Thoracic aorta (tissue), 2 donors: ENCODE measurements at regions not wholly inside any gene's neighbourhood (a gene's known extent, or its start where the extent isn't known, plus 50 kb on each side); places are given as distances from the start of the nearest gene placed in this dataset.

Experiments
- ATAC-seq: fragments of 150-250 bp; one replicate; pipeline ENCODE4 v1.8.0; 2017; ENCODE audit warnings: low read depth; ENCODE audit not compliant: insufficient number of reproducible peaks, low FRiP score
- DNase-seq: peaks from one replicate; pipeline ENCODE4 v3.0.0-alpha.2; 2020; ENCODE audit warnings: low spot score
- H3K27ac ChIP-seq, 2 donors: fragments of 200-600 bp; sonication (generic); 1 replicate in 1 of 2; 2 replicates in 1 of 2; pipeline ENCODE4 v1.5.1; 2016; ENCODE audit warnings: mild to moderate bottlenecking in 2 of 2, moderate library complexity in 2 of 2
- H3K27me3 ChIP-seq: fragments of 200-600 bp; sonication (generic); replicated peaks from 2 replicates; pipeline ENCODE4 v1.6.0; 2016; ENCODE audit warnings: mild to moderate bottlenecking; ENCODE audit not compliant: insufficient read depth
- H3K36me3 ChIP-seq: fragments of 200-600 bp; sonication (generic); one replicate; pipeline ENCODE4 v1.5.1; 2016
- H3K4me1 ChIP-seq, 2 donors: fragments of 200-600 bp; sonication (generic); 1 replicate in 1 of 2; 2 replicates in 1 of 2; pipeline versions ENCODE4 v1.5.1 to v1.6.0; 2016; ENCODE audit warnings: low read depth in 2 of 2, mild to moderate bottlenecking in 1 of 2; ENCODE audit not compliant: control insufficient read depth in 1 of 2
- H3K4me3 ChIP-seq: fragments of 200-600 bp; sonication (generic); 2 replicates; pipeline ENCODE4 v1.5.1; 2016; ENCODE audit warnings: mild to moderate bottlenecking
- H3K9me3 ChIP-seq: fragments of 200-600 bp; sonication (generic); 2 replicates; pipeline ENCODE4 v1.5.1; 2016
- TF ChIP-seq, protein P1 (sequence below): fragments of 200-600 bp; sonication (generic); IDR thresholded peaks from one replicate; pipeline ENCODE4 v1.5.1; 2019; ENCODE audit warnings: antibody characterized with exemption

DNA sequence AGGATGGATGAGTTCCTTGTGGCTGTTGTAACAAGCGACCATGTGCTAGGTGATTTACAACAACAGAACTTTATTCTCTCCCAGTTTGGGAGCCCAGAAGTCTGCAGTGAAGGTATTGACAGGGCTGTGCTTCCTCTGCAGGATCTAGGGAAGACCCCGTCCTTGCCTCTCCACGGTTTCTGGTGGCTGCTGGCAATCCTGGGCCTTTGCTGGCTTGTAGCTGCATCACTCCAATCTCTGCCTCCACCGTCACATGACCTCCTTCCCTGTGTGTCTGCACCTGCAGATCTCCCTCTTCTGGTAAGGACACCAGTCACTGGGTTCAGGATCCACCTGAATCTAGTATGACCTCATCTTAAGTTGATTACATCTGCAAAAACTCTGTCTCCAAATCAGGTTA lies 115.6 kb downstream of the GLRX3 start:
- H3K27me3 ChIP-seq: no peaks in the 10 kb centered on the region
- H3K4me1 ChIP-seq: no peaks in the 10 kb centered on the region
- no peak for ATAC-seq
- no peak overlapping the region for H3K4me3 ChIP-seq
- H3K36me3 ChIP-seq: no peaks in the 10 kb centered on the region
- H3K9me3 ChIP-seq: no peaks in the 10 kb centered on the region
- no peak overlapping the region for H3K27ac ChIP-seq
- DNase-seq: no peak
- TF ChIP-seq, protein P1, sequence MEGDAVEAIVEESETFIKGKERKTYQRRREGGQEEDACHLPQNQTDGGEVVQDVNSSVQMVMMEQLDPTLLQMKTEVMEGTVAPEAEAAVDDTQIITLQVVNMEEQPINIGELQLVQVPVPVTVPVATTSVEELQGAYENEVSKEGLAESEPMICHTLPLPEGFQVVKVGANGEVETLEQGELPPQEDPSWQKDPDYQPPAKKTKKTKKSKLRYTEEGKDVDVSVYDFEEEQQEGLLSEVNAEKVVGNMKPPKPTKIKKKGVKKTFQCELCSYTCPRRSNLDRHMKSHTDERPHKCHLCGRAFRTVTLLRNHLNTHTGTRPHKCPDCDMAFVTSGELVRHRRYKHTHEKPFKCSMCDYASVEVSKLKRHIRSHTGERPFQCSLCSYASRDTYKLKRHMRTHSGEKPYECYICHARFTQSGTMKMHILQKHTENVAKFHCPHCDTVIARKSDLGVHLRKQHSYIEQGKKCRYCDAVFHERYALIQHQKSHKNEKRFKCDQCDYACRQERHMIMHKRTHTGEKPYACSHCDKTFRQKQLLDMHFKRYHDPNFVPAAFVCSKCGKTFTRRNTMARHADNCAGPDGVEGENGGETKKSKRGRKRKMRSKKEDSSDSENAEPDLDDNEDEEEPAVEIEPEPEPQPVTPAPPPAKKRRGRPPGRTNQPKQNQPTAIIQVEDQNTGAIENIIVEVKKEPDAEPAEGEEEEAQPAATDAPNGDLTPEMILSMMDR: no peak

DNA sequence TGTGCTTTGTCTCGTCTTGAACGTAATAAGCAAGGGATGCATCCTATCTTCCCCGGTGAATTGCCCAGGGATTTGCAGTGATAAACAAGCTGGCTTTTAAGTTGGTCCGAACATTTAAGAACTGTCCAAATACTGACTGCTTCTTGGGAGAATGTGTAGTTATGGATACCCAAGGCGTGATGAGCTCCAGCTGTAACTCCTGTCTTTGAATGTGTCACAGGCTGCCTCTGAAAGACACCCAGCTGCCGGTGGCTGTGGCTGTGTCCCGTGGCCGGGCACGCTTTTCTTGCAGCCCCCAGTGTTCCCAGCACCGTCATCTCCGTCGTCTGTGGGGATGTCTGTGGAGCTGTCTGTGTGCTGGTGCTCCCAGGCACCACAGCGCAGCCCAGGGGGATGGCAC lies 118.1 kb downstream of the GLRX3 start:
- Histone ChIP-seq H3K36me3 (no peaks in the 10 kb centered on the region), H3K9me3 (no peaks in the 10 kb centered on the region), H3K4me1 (no peaks in the 10 kb centered on the region), H3K4me3 (no peak overlapping the region), H3K27ac (no peak overlapping the region), H3K27me3 (no peaks in the 10 kb centered on the region)
- ATAC-seq: no peak
- no peak for DNase-seq
- TF ChIP-seq, protein P1: no peak

DNA sequence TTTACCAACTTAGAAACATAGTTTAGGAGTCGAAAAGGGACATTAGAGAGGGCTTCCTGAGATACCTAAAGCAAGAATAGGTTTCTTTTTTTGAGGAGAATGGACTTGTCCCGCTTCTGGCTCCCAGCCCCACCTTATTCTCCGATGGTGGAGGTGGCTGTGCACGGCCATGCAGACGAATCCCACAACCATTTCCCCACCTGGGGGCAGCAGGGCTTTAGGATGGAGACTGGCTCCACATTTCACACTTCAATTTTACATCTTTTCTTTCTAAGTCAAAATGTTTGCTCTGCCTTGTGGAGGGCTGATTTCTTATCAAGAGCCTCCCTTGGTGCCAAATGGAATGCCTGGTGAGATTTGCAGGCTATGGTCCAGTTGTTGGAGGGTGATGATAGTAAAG lies 118.5 kb downstream of the GLRX3 start:
- Histone ChIP-seq H3K9me3 (no peaks in the 10 kb centered on the region), H3K27me3 (no peaks in the 10 kb centered on the region), H3K4me1 (no peaks in the 10 kb centered on the region), H3K4me3 (no peak overlapping the region), H3K36me3 (no peaks in the 10 kb centered on the region), H3K27ac (no peak overlapping the region)
- TF ChIP-seq, protein P1: no peak
- no peak for ATAC-seq
- DNase-seq: no peak

DNA sequence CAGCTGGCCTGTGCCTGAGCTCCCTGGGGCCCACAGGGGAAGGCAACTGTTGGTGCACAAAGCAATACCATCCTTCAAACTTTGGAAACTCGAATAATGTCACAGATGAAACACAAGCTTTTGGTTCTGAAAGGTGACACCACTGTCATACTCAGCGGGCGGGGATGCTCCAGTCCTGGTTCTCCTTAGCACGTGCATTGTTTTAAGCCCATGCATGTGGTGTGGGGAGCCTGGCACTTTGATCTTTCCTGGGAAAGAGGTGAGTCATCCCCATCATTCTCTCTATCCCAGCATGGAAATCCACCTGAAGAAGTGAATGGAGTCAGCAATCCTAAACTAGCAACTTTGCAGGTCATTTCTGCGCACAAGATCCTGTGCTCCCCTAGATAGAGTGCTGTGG lies 119.6 kb downstream of the GLRX3 start:
- ATAC-seq (no peak), DNase-seq (no peak)
- TF ChIP-seq, protein P1: no peak
- Histone ChIP-seq H3K27me3 (no peaks in the 10 kb centered on the region), H3K36me3 (no peaks in the 10 kb centered on the region), H3K4me3 (no peak overlapping the region), H3K4me1 (no peaks in the 10 kb centered on the region), H3K9me3 (no peaks in the 10 kb centered on the region), H3K27ac (no peak overlapping the region)

DNA sequence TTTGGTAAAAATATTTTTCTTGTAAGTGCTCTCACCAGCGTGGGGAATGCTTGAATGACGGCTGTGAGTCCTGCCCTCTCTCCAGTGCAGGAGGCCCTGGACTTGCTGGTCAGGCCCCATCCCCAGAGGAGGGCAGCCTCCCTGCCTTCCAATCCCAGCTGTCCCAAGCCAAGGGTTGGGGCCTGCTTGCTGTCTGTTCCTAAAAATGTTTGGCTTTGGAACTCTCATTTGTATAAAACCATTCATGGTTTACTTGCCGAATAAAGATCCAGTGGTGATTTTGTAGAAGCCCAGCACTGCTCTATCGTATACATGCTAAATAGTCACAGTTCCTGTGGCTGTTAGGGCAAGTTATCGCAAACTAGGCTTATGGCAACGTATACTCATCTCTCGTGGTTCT lies 121.7 kb downstream of the GLRX3 start:
- H3K27ac ChIP-seq: no peak overlapping the region
- H3K4me3 ChIP-seq: no peak overlapping the region
- no peaks in the 10 kb centered on the region for H3K36me3 ChIP-seq
- H3K9me3 ChIP-seq: no peaks in the 10 kb centered on the region
- ATAC-seq (no peak), DNase-seq (no peak)
- no peaks in the 10 kb centered on the region for H3K27me3 ChIP-seq
- TF ChIP-seq, protein P1: no peak
- no peaks in the 10 kb centered on the region for H3K4me1 ChIP-seq
